WTC11 (cell line): ENCODE measurements at regions not wholly inside any gene's neighbourhood (a gene's known extent, or its start where the extent isn't known, plus 50 kb on each side); places are given as distances from the start of the nearest gene placed in this dataset.

Experiments used
- ATAC-seq: fragments of 200-7000 bp; cut with Tn5 transposase; 2 replicates; pipeline ENCODE4 v1.10.0; 2021; ENCODE audit warnings: mild to moderate bottlenecking, moderate library complexity
- CTCF ChIA-PET: fragments of 300-600 bp; sonication (Branson Sonifier 250); formaldehyde crosslinking; loops from one replicate; lab custom pipeline; 2021; ENCODE audit warnings: antibody characterized with exemption; lab: Charles Lee
- POLR2A ChIA-PET: fragments of 350-600 bp; sonication (Branson Sonifier 250); formaldehyde crosslinking; loops from one replicate; lab custom pipeline; 2021; ENCODE audit warnings: antibody characterized with exemption; lab: Charles Lee
- DNase-seq: peaks from one replicate; pipeline ENCODE4 v3.0.0; 2021; ENCODE audit warnings: low spot score
- H3K27ac Mint-ChIP-seq: 2 replicates; pipeline ENCODE4 v1.8.0; 2021; ENCODE audit warnings: mixed read lengths
- H3K27me3 Mint-ChIP-seq: 2 replicates; pipeline ENCODE4 v1.8.0; 2021; ENCODE audit warnings: low read depth, mild to moderate bottlenecking, moderate library complexity, mixed read lengths
- H3K36me3 Mint-ChIP-seq: 2 replicates; pipeline ENCODE4 v1.8.0; 2021; ENCODE audit warnings: mixed read lengths
- H3K4me1 Mint-ChIP-seq: 2 replicates; pipeline ENCODE4 v1.8.0; 2022; ENCODE audit warnings: mixed read lengths
- H3K4me3 Mint-ChIP-seq: 2 replicates; pipeline ENCODE4 v1.8.0; 2021; ENCODE audit warnings: mild to moderate bottlenecking, moderate library complexity, mixed read lengths
- H3K9me3 Mint-ChIP-seq: 2 replicates; pipeline ENCODE4 v1.8.0; 2021; ENCODE audit warnings: mixed read lengths
- FOXJ3 ChIP-seq: sonication (generic); formaldehyde crosslinking; IDR thresholded peaks from 2 replicates; pipeline ENCODE4 v1.9.0; 2021; ENCODE audit warnings: missing genetic modification reagents, mild to moderate bottlenecking, borderline replicate concordance
- JAZF1 ChIP-seq: fragments of 250-450 bp; sonication (Bioruptor Pico); IDR thresholded peaks from 2 replicates; pipeline ENCODE4 v1.9.0; 2021; ENCODE audit warnings: moderate library complexity, mild to moderate bottlenecking, inconsistent platforms
- KAT7 ChIP-seq: sonication (generic); formaldehyde crosslinking; IDR thresholded peaks from 2 replicates; pipeline ENCODE4 v1.8.1; 2023; ENCODE audit warnings: missing genetic modification reagents, mild to moderate bottlenecking, borderline replicate concordance
- NFE2L1 ChIP-seq: sonication (generic); formaldehyde crosslinking; IDR thresholded peaks from 2 replicates; pipeline ENCODE4 v1.8.1; 2023; ENCODE audit warnings: missing genetic modification reagents
- NFYB ChIP-seq: sonication (generic); formaldehyde crosslinking; conservative IDR thresholded peaks from 2 replicates; pipeline ENCODE4 v1.8.0; 2022; ENCODE audit warnings: low read depth, missing genetic modification reagents
- NR1H2 ChIP-seq: sonication (generic); formaldehyde crosslinking; IDR thresholded peaks from 2 replicates; pipeline ENCODE4 v1.9.0; 2021; ENCODE audit warnings: mild to moderate bottlenecking, moderate library complexity, missing genetic modification reagents
- NR3C1 ChIP-seq: sonication (generic); formaldehyde crosslinking; conservative IDR thresholded peaks from 2 replicates; pipeline ENCODE4 v1.8.1; 2023; ENCODE audit warnings: low read depth, mild to moderate bottlenecking, missing genetic modification reagents
- PRRX2 ChIP-seq: fragments of 250-450 bp; sonication (Bioruptor Pico); IDR thresholded peaks from 2 replicates; pipeline ENCODE4 v1.8.0; 2021; ENCODE audit warnings: mild to moderate bottlenecking
- RORB ChIP-seq: fragments of 250-450 bp; sonication (Bioruptor Pico); IDR thresholded peaks from 2 replicates; pipeline ENCODE4 v1.9.0; 2021; ENCODE audit warnings: mild to moderate bottlenecking
- ZNF416 ChIP-seq: fragments of 250-450 bp; sonication (Bioruptor Pico); IDR thresholded peaks from 2 replicates; pipeline ENCODE4 v1.9.0; 2021; ENCODE audit warnings: mild to moderate bottlenecking, inconsistent platforms
- ZNF671 ChIP-seq: fragments of 250-450 bp; sonication (Bioruptor Pico); IDR thresholded peaks from 2 replicates; pipeline ENCODE4 v1.8.0; 2021; ENCODE audit warnings: mild to moderate bottlenecking
- TF ChIP-seq, protein P1 (sequence below): sonication (generic); formaldehyde crosslinking; IDR thresholded peaks from 2 replicates; pipeline ENCODE4 v1.8.0; 2022; ENCODE audit warnings: missing genetic modification reagents
- TF ChIP-seq, protein P2 (sequence below): sonication (generic); formaldehyde crosslinking; IDR thresholded peaks from 2 replicates; pipeline ENCODE4 v1.8.1; 2023; ENCODE audit warnings: mild to moderate bottlenecking, missing genetic modification reagents
- TF ChIP-seq, protein P3 (sequence below): fragments of 250-450 bp; sonication (Bioruptor Pico); IDR thresholded peaks from 2 replicates; pipeline ENCODE4 v1.9.0; 2021; ENCODE audit warnings: mild to moderate bottlenecking, borderline replicate concordance
- TF ChIP-seq, protein P4 (sequence below): fragments of 250-450 bp; sonication (Bioruptor Pico); IDR thresholded peaks from 2 replicates; pipeline ENCODE4 v1.9.0; 2021; ENCODE audit warnings: mild to moderate bottlenecking
- TF ChIP-seq, protein P5 (sequence below): sonication (generic); formaldehyde crosslinking; IDR thresholded peaks from 2 replicates; pipeline ENCODE4 v1.8.0; 2022; ENCODE audit warnings: mild to moderate bottlenecking, missing genetic modification reagents
- TF ChIP-seq, protein P6 (sequence below): sonication (generic); formaldehyde crosslinking; IDR thresholded peaks from 2 replicates; pipeline ENCODE4 v1.8.0; 2022; ENCODE audit warnings: mild to moderate bottlenecking, missing genetic modification reagents
- TF ChIP-seq, protein P7 (sequence below): sonication (generic); formaldehyde crosslinking; IDR thresholded peaks from 2 replicates; pipeline ENCODE4 v1.8.0; 2023; ENCODE audit warnings: missing genetic modification reagents
- TF ChIP-seq, protein P8 (sequence below): sonication (generic); formaldehyde crosslinking; IDR thresholded peaks from 2 replicates; pipeline ENCODE4 v1.8.1; 2022; ENCODE audit warnings: mild to moderate bottlenecking, moderate library complexity, missing genetic modification reagents

DNA sequence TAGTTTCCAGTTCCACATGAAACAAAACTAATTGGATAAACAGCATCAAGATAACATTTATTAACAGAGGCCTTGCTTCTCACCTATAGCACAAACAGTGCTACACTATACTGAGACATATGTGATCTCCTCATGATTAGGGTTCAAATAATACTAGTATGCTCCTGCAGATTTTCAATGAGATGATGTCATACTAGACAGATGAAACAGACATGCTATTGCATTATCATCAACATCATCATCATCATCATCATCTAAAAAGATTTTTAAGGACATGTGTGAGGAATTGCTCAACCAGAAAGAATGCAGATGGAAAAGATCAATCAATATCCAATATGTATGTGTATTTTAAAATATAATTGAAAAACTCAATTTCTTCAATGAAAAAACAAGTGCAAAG lies 932.3 kb downstream of the METTL15 start:
- Mint-ChIP-seq H3K4me1 (no peaks in the 10 kb centered on the region), H3K27ac (no peak overlapping the region)
- POLR2A ChIA-PET = no interaction called here

DNA sequence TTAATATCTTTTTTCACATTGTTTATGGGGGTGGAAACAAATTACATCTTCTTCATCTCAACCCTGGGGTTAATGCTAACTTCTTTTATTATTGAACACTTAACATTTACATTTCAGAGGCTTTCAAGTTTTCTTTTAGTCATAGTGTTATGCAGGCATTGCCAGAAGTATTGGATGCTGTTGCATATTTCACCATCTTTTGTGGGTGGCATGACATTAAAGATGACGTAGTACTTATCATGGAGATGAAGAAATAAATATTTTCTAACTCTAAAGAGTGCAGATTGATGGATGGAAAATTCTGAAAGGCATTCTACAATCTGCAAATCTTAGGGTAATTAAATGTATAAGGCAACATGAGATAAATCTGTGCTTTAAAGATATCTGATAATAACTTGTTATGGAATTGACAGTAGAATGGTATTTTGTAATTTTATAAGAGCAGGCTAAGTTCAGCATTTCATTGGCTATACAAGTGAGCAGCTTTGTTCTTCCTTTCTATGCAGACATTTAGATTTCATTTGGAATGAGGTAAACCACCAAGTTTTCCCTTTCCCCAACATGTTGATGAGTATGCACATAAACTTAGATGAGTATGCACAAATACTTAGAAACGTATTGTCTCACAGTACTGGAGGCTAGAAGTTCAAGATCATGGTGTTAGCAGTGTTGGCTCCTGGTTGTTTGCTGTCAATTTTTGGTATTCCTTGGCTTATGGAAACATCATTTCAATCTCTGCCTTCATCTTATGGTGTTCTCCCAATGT lies 924.4 kb downstream of the METTL15 start:
- ATAC-seq (no peak), DNase-seq (no peak)
- Mint-ChIP-seq H3K4me3 (no peak overlapping the region), H3K27me3 (no peaks in the 10 kb centered on the region), H3K4me1 (no peaks in the 10 kb centered on the region), H3K9me3 (peaks cover 30% of the 10 kb centered on the region), H3K27ac (no peak overlapping the region), H3K36me3 (peaks cover 16% of the 10 kb centered on the region)
- POLR2A ChIA-PET = no interaction called here
- CTCF ChIA-PET = no interaction called here
- TF ChIP-seq FOXJ3 (CRISPR knock-in tag) = no peak
- TF ChIP-seq PRRX2 (CRISPR knock-in tag) = no peak
- TF ChIP-seq, protein P1, sequence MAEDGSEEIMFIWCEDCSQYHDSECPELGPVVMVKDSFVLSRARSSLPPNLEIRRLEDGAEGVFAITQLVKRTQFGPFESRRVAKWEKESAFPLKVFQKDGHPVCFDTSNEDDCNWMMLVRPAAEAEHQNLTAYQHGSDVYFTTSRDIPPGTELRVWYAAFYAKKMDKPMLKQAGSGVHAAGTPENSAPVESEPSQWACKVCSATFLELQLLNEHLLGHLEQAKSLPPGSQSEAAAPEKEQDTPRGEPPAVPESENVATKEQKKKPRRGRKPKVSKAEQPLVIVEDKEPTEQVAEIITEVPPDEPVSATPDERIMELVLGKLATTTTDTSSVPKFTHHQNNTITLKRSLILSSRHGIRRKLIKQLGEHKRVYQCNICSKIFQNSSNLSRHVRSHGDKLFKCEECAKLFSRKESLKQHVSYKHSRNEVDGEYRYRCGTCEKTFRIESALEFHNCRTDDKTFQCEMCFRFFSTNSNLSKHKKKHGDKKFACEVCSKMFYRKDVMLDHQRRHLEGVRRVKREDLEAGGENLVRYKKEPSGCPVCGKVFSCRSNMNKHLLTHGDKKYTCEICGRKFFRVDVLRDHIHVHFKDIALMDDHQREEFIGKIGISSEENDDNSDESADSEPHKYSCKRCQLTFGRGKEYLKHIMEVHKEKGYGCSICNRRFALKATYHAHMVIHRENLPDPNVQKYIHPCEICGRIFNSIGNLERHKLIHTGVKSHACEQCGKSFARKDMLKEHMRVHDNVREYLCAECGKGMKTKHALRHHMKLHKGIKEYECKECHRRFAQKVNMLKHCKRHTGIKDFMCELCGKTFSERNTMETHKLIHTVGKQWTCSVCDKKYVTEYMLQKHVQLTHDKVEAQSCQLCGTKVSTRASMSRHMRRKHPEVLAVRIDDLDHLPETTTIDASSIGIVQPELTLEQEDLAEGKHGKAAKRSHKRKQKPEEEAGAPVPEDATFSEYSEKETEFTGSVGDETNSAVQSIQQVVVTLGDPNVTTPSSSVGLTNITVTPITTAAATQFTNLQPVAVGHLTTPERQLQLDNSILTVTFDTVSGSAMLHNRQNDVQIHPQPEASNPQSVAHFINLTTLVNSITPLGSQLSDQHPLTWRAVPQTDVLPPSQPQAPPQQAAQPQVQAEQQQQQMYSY = no peak
- no peak for TF ChIP-seq ZNF416
- no peak for TF ChIP-seq RORB (CRISPR knock-in tag)
- TF ChIP-seq, protein P2, sequence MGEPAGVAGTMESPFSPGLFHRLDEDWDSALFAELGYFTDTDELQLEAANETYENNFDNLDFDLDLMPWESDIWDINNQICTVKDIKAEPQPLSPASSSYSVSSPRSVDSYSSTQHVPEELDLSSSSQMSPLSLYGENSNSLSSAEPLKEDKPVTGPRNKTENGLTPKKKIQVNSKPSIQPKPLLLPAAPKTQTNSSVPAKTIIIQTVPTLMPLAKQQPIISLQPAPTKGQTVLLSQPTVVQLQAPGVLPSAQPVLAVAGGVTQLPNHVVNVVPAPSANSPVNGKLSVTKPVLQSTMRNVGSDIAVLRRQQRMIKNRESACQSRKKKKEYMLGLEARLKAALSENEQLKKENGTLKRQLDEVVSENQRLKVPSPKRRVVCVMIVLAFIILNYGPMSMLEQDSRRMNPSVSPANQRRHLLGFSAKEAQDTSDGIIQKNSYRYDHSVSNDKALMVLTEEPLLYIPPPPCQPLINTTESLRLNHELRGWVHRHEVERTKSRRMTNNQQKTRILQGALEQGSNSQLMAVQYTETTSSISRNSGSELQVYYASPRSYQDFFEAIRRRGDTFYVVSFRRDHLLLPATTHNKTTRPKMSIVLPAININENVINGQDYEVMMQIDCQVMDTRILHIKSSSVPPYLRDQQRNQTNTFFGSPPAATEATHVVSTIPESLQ = no peak

More for the DNA sequence above, 932.3 kb downstream of the METTL15 start:
- Mint-ChIP-seq H3K27me3 (no peaks in the 10 kb centered on the region; the same call in 1 of the 2 replicates), H3K4me3 (no peak overlapping the region), H3K9me3 (no peaks in the 10 kb centered on the region), H3K36me3 (no peaks in the 10 kb centered on the region)
- TF ChIP-seq, protein P3, sequence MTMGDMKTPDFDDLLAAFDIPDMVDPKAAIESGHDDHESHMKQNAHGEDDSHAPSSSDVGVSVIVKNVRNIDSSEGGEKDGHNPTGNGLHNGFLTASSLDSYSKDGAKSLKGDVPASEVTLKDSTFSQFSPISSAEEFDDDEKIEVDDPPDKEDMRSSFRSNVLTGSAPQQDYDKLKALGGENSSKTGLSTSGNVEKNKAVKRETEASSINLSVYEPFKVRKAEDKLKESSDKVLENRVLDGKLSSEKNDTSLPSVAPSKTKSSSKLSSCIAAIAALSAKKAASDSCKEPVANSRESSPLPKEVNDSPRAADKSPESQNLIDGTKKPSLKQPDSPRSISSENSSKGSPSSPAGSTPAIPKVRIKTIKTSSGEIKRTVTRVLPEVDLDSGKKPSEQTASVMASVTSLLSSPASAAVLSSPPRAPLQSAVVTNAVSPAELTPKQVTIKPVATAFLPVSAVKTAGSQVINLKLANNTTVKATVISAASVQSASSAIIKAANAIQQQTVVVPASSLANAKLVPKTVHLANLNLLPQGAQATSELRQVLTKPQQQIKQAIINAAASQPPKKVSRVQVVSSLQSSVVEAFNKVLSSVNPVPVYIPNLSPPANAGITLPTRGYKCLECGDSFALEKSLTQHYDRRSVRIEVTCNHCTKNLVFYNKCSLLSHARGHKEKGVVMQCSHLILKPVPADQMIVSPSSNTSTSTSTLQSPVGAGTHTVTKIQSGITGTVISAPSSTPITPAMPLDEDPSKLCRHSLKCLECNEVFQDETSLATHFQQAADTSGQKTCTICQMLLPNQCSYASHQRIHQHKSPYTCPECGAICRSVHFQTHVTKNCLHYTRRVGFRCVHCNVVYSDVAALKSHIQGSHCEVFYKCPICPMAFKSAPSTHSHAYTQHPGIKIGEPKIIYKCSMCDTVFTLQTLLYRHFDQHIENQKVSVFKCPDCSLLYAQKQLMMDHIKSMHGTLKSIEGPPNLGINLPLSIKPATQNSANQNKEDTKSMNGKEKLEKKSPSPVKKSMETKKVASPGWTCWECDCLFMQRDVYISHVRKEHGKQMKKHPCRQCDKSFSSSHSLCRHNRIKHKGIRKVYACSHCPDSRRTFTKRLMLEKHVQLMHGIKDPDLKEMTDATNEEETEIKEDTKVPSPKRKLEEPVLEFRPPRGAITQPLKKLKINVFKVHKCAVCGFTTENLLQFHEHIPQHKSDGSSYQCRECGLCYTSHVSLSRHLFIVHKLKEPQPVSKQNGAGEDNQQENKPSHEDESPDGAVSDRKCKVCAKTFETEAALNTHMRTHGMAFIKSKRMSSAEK (CRISPR knock-in tag) = no peak
- TF ChIP-seq NR1H2 (CRISPR knock-in tag) (no peak), NFYB (CRISPR knock-in tag) (no peak), NR3C1 (CRISPR knock-in tag) (no peak), KAT7 (CRISPR knock-in tag) (no peak), NFE2L1 (no peak), PRRX2 (CRISPR knock-in tag) (no peak), JAZF1 (no peak), ZNF671 (CRISPR knock-in tag) (no peak)
- TF ChIP-seq, protein P4, sequence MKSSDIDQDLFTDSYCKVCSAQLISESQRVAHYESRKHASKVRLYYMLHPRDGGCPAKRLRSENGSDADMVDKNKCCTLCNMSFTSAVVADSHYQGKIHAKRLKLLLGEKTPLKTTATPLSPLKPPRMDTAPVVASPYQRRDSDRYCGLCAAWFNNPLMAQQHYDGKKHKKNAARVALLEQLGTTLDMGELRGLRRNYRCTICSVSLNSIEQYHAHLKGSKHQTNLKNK (CRISPR knock-in tag) = no peak
- TF ChIP-seq, protein P5, sequence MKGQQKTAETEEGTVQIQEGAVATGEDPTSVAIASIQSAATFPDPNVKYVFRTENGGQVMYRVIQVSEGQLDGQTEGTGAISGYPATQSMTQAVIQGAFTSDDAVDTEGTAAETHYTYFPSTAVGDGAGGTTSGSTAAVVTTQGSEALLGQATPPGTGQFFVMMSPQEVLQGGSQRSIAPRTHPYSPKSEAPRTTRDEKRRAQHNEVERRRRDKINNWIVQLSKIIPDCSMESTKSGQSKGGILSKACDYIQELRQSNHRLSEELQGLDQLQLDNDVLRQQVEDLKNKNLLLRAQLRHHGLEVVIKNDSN (CRISPR knock-in tag) = no peak
- TF ChIP-seq, protein P6, sequence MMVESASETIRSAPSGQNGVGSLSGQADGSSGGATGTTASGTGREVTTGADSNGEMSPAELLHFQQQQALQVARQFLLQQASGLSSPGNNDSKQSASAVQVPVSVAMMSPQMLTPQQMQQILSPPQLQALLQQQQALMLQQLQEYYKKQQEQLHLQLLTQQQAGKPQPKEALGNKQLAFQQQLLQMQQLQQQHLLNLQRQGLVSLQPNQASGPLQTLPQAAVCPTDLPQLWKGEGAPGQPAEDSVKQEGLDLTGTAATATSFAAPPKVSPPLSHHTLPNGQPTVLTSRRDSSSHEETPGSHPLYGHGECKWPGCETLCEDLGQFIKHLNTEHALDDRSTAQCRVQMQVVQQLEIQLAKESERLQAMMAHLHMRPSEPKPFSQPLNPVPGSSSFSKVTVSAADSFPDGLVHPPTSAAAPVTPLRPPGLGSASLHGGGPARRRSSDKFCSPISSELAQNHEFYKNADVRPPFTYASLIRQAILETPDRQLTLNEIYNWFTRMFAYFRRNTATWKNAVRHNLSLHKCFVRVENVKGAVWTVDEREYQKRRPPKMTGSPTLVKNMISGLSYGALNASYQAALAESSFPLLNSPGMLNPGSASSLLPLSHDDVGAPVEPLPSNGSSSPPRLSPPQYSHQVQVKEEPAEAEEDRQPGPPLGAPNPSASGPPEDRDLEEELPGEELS (CRISPR knock-in tag) = no peak
- TF ChIP-seq, protein P7, sequence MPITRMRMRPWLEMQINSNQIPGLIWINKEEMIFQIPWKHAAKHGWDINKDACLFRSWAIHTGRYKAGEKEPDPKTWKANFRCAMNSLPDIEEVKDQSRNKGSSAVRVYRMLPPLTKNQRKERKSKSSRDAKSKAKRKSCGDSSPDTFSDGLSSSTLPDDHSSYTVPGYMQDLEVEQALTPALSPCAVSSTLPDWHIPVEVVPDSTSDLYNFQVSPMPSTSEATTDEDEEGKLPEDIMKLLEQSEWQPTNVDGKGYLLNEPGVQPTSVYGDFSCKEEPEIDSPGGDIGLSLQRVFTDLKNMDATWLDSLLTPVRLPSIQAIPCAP (CRISPR knock-in tag) = no peak
- TF ChIP-seq, protein P8, sequence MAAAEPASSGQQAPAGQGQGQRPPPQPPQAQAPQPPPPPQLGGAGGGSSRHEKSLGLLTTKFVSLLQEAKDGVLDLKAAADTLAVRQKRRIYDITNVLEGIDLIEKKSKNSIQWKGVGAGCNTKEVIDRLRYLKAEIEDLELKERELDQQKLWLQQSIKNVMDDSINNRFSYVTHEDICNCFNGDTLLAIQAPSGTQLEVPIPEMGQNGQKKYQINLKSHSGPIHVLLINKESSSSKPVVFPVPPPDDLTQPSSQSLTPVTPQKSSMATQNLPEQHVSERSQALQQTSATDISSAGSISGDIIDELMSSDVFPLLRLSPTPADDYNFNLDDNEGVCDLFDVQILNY = no peak
- DNase-seq (no peak), ATAC-seq (no peak)
- CTCF ChIA-PET = no interaction called here
